Peyer's patch (tissue), 4 donors: ENCODE measurements at regions not wholly inside any gene's neighbourhood (a gene's known extent, or its start where the extent isn't known, plus 50 kb on each side); places are given as distances from the start of the nearest gene placed in this dataset.

Experiments used
- DNase-seq, 3 donors: peaks; one replicate each; pipeline ENCODE4 v3.0.0-alpha.2; 2017 to 2019
- H3K27ac ChIP-seq, 4 donors: fragments of 200-600 bp; sonication (generic); one replicate each; pipeline ENCODE4 v1.5.1; 2016 to 2019
- H3K27me3 ChIP-seq, 2 donors: fragments of 200-600 bp; sonication (generic); one replicate each; pipeline ENCODE4 v1.5.1; 2019
- H3K36me3 ChIP-seq, 3 donors: fragments of 200-600 bp; sonication (generic); one replicate each; pipeline ENCODE4 v1.5.1; 2016 to 2019
- H3K4me1 ChIP-seq, 4 donors: fragments of 200-600 bp; sonication (generic); one replicate each; pipeline ENCODE4 v1.5.1; 2016 to 2019
- H3K4me3 ChIP-seq, 4 donors: fragments of 200-600 bp; sonication (generic); 1 replicate in 3 of 4; 2 replicates in 1 of 4; pipeline ENCODE4 v1.5.1; 2016 to 2019; ENCODE audit warnings: mild to moderate bottlenecking in 1 of 4
- H3K9me3 ChIP-seq, 4 donors: fragments of 200-600 bp; sonication (generic); one replicate each; pipeline ENCODE4 v1.5.1; 2016 to 2019; ENCODE audit warnings: mild to moderate bottlenecking in 1 of 4
- POLR2A ChIP-seq, 2 donors: fragments of 450-650 bp; IDR thresholded peaks; one replicate each; pipeline ENCODE4 v1.5.1; 2017; ENCODE audit warnings: antibody characterized with exemption in 2 of 2, mild to moderate bottlenecking in 2 of 2, moderate library complexity in 2 of 2
- TF ChIP-seq, protein P1 (sequence below), 6 experiments: fragments of 450-650 bp in 4 of 6; fragments of 200-600 bp in 2 of 6; sonication (generic) in 1 of 6; IDR thresholded peaks; one replicate each; pipeline ENCODE4 v1.5.1; 2017 to 2019; ENCODE audit warnings: antibody characterized with exemption in 6 of 6, mild to moderate bottlenecking in 3 of 6, moderate library complexity in 1 of 6

DNA sequence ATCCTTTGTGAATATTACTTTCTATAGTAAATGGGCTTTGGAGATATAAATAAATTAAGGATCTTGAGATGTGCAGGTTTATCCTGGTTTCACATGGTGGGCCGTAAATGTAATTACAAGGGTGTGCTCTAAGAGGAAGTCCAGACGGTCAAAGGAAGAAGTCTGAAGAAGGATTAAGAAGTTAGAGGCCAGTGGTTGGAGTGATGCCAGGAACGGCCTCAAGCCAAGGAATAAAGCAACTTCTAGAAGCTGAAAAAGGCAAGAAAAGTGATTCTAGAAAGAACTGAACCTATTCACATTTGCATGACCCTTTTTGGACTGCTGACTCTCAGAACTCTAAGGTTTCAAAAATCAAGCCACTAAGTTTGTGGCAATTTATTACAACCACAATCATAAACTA, 981.3 kb upstream of the ALCAM start:
- H3K9me3 ChIP-seq = no peaks in the 10 kb centered on the region
- H3K4me1 ChIP-seq = no peaks in the 10 kb centered on the region
- no peak for TF ChIP-seq POLR2A (IDR thresholded peaks at IDR 0.05)
- TF ChIP-seq, protein P1, sequence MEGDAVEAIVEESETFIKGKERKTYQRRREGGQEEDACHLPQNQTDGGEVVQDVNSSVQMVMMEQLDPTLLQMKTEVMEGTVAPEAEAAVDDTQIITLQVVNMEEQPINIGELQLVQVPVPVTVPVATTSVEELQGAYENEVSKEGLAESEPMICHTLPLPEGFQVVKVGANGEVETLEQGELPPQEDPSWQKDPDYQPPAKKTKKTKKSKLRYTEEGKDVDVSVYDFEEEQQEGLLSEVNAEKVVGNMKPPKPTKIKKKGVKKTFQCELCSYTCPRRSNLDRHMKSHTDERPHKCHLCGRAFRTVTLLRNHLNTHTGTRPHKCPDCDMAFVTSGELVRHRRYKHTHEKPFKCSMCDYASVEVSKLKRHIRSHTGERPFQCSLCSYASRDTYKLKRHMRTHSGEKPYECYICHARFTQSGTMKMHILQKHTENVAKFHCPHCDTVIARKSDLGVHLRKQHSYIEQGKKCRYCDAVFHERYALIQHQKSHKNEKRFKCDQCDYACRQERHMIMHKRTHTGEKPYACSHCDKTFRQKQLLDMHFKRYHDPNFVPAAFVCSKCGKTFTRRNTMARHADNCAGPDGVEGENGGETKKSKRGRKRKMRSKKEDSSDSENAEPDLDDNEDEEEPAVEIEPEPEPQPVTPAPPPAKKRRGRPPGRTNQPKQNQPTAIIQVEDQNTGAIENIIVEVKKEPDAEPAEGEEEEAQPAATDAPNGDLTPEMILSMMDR (IDR thresholded peaks at IDR 0.05) = no peak
- no peaks in the 10 kb centered on the region for H3K36me3 ChIP-seq
- no peak for DNase-seq
- H3K27ac ChIP-seq = no peak overlapping the region
- H3K27me3 ChIP-seq = no peaks in the 10 kb centered on the region
- no peak overlapping the region for H3K4me3 ChIP-seq

DNA sequence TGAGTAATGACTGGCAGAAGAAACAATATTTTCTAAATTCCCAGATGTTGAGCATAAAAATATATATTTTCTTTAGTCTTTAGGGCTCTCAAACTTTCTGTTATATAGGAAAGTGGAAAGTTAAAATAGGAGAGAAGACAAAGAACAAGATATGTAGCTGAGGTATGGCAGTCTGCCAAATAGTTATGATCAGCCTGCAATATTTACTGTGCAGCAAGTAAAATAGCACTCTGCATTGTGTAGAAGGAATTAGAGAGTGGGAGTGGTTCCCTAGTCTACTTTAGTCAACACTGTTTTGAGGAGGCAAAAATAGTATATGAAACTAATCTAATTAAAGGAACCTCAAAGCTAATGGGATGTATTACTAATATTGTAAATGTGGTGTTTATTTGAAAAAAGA, 978.1 kb upstream of the ALCAM start:
- H3K9me3 ChIP-seq = no peaks in the 10 kb centered on the region
- TF ChIP-seq, protein P1 (IDR thresholded peaks at IDR 0.05) = no peak
- TF ChIP-seq POLR2A (IDR thresholded peaks at IDR 0.05) = no peak
- DNase-seq = no peak
- H3K36me3 ChIP-seq = no peaks in the 10 kb centered on the region
- H3K4me1 ChIP-seq = no peaks in the 10 kb centered on the region
- no peak overlapping the region for H3K4me3 ChIP-seq
- no peak overlapping the region for H3K27ac ChIP-seq
- no peaks in the 10 kb centered on the region for H3K27me3 ChIP-seq

DNA sequence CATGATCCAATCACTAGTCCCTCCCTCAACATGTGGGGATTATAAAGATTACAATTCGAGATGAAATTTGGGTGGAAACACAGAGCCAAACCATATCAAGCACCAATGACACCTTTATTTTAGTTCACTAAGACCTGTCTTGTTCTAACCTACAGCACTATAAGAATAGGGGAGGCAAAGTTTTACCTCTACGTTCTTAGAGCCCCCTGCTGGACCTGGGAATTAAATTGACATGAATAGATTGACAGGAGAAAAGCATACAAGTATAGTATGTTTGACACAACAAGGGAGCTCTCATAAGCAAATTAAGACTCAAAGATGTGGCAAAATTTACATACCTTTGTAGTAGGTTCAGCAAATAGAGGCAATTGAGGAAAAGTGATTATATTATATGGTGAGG, 974.4 kb upstream of the ALCAM start:
- TF ChIP-seq, protein P1 (IDR thresholded peaks at IDR 0.05) = no peak
- no peak for TF ChIP-seq POLR2A (IDR thresholded peaks at IDR 0.05)
- DNase-seq = no peak
- Histone ChIP-seq H3K4me1 (no peaks in the 10 kb centered on the region), H3K36me3 (no peaks in the 10 kb centered on the region), H3K9me3 (no peaks in the 10 kb centered on the region), H3K27ac (no peak overlapping the region), H3K27me3 (no peaks in the 10 kb centered on the region), H3K4me3 (no peak overlapping the region)

DNA sequence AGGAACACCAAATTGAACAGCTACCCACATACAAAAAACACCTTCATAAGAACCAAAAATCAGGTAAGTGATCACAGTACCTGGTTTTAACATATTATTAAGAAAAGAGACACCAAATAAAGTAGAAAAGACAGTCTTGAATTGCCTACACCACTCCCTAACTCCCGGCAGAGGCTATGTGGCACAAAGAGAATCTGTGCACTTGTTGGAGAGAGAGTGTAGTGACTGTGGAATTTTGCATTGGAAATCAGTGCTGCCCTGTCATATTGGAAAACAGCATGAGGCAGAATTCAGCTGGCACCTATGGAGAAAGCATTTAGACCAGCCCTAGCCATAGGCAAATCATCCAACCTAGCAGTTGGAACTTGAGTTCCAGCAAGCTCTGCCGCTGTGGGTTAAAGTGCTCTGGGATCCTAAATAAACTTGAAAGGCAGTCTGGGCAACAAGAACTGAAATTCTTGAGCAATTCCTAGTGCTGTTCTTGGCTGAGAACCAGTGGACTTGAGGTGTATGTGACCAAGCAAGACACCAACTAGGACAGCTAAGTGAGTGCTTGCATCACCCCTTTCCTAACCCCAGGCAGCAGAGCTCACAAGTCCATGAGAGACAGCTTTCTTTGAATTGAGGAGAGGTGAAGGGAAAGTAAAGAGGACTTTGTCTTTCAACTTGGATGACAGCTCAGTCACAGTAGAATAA, 969.6 kb upstream of the ALCAM start:
- no peak overlapping the region for H3K4me3 ChIP-seq
- H3K27me3 ChIP-seq = no peaks in the 10 kb centered on the region
- no peaks in the 10 kb centered on the region for H3K9me3 ChIP-seq
- H3K36me3 ChIP-seq = no peaks in the 10 kb centered on the region
- no peak overlapping the region for H3K27ac ChIP-seq
- TF ChIP-seq, protein P1 (IDR thresholded peaks at IDR 0.05) = no peak
- TF ChIP-seq POLR2A (IDR thresholded peaks at IDR 0.05) = no peak
- no peak for DNase-seq
- H3K4me1 ChIP-seq = no peaks in the 10 kb centered on the region

DNA sequence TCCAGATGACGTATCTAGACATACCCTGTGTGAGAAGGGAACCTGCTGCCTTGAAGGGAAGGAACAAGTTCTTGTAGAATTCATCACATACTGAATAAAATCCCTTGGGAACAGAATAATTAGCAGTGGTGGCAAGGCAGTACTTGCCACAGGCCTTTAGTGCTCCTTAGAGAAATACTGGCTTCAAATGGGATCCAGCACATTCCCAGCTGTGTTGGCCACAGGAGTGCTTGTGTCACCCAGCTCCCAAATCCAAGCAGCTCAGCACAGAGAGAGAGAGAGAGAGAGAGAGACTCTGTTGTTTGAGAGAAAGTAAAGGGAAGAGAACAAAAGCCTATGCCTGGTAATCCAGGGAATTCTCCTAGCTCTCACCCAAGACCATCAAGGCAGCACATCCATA, 969.0 kb upstream of the ALCAM start:
- no peaks in the 10 kb centered on the region for H3K27me3 ChIP-seq
- no peaks in the 10 kb centered on the region for H3K36me3 ChIP-seq
- H3K4me1 ChIP-seq = no peaks in the 10 kb centered on the region

More for the DNA sequence above, 969.0 kb upstream of the ALCAM start:
- Histone ChIP-seq H3K27ac (no peak overlapping the region), H3K4me3 (no peak overlapping the region), H3K9me3 (no peaks in the 10 kb centered on the region)
- no peak for DNase-seq
- TF ChIP-seq, protein P1 (IDR thresholded peaks at IDR 0.05) = no peak
- no peak for TF ChIP-seq POLR2A (IDR thresholded peaks at IDR 0.05)
